WTC11 (cell line): ENCODE measurements at regions not wholly inside any gene's neighbourhood (a gene's known extent, or its start where the extent isn't known, plus 50 kb on each side); places are given as distances from the start of the nearest gene placed in this dataset.

Experiments used
- ATAC-seq: fragments of 200-7000 bp; cut with Tn5 transposase; 2 replicates; pipeline ENCODE4 v1.10.0; 2021; ENCODE audit warnings: mild to moderate bottlenecking, moderate library complexity
- CTCF ChIA-PET: fragments of 300-600 bp; sonication (Branson Sonifier 250); formaldehyde crosslinking; loops from one replicate; lab custom pipeline; 2021; ENCODE audit warnings: antibody characterized with exemption; lab: Charles Lee
- POLR2A ChIA-PET: fragments of 350-600 bp; sonication (Branson Sonifier 250); formaldehyde crosslinking; loops from one replicate; lab custom pipeline; 2021; ENCODE audit warnings: antibody characterized with exemption; lab: Charles Lee
- DNase-seq: peaks from one replicate; pipeline ENCODE4 v3.0.0; 2021; ENCODE audit warnings: low spot score
- H3K27ac Mint-ChIP-seq: 2 replicates; pipeline ENCODE4 v1.8.0; 2021; ENCODE audit warnings: mixed read lengths
- H3K27me3 Mint-ChIP-seq: 2 replicates; pipeline ENCODE4 v1.8.0; 2021; ENCODE audit warnings: low read depth, mild to moderate bottlenecking, moderate library complexity, mixed read lengths
- H3K36me3 Mint-ChIP-seq: 2 replicates; pipeline ENCODE4 v1.8.0; 2021; ENCODE audit warnings: mixed read lengths
- H3K4me1 Mint-ChIP-seq: 2 replicates; pipeline ENCODE4 v1.8.0; 2022; ENCODE audit warnings: mixed read lengths
- H3K4me3 Mint-ChIP-seq: 2 replicates; pipeline ENCODE4 v1.8.0; 2021; ENCODE audit warnings: mild to moderate bottlenecking, moderate library complexity, mixed read lengths
- H3K9me3 Mint-ChIP-seq: 2 replicates; pipeline ENCODE4 v1.8.0; 2021; ENCODE audit warnings: mixed read lengths
- CREB1 ChIP-seq: sonication (generic); formaldehyde crosslinking; IDR thresholded peaks from 2 replicates; pipeline ENCODE4 v1.8.0; 2023; ENCODE audit warnings: mild to moderate bottlenecking, missing genetic modification reagents
- FOXK1 ChIP-seq: sonication (generic); formaldehyde crosslinking; IDR thresholded peaks from 2 replicates; pipeline ENCODE4 v1.8.0; 2022; ENCODE audit warnings: mild to moderate bottlenecking, moderate library complexity, missing genetic modification reagents
- IRF1 ChIP-seq: sonication (generic); formaldehyde crosslinking; IDR thresholded peaks from 2 replicates; pipeline ENCODE4 v1.8.0; 2023; ENCODE audit warnings: missing genetic modification reagents
- MLX ChIP-seq: sonication (generic); formaldehyde crosslinking; IDR thresholded peaks from 2 replicates; pipeline ENCODE4 v1.8.1; 2023; ENCODE audit warnings: mild to moderate bottlenecking, missing genetic modification reagents, moderate library complexity
- MXD4 ChIP-seq: fragments of 250-450 bp; sonication (Bioruptor Pico); IDR thresholded peaks from 2 replicates; pipeline ENCODE4 v1.8.0; 2021; ENCODE audit warnings: mild to moderate bottlenecking, moderate library complexity, borderline replicate concordance
- MYBL2 ChIP-seq: sonication (generic); formaldehyde crosslinking; IDR thresholded peaks from 2 replicates; pipeline ENCODE4 v1.8.1; 2023; ENCODE audit warnings: mild to moderate bottlenecking, moderate library complexity, missing genetic modification reagents
- NFATC4 ChIP-seq: fragments of 250-450 bp; sonication (Bioruptor Pico); IDR thresholded peaks from 2 replicates; pipeline ENCODE4 v1.9.0; 2021; ENCODE audit warnings: mild to moderate bottlenecking
- NR1H2 ChIP-seq: sonication (generic); formaldehyde crosslinking; IDR thresholded peaks from 2 replicates; pipeline ENCODE4 v1.9.0; 2021; ENCODE audit warnings: mild to moderate bottlenecking, moderate library complexity, missing genetic modification reagents
- NR3C1 ChIP-seq: sonication (generic); formaldehyde crosslinking; conservative IDR thresholded peaks from 2 replicates; pipeline ENCODE4 v1.8.1; 2023; ENCODE audit warnings: low read depth, mild to moderate bottlenecking, missing genetic modification reagents
- PREB ChIP-seq: sonication (generic); formaldehyde crosslinking; IDR thresholded peaks from 2 replicates; pipeline ENCODE4 v1.8.1; 2022; ENCODE audit warnings: mild to moderate bottlenecking, missing genetic modification reagents, moderate library complexity, borderline replicate concordance
- PRRX2 ChIP-seq: fragments of 250-450 bp; sonication (Bioruptor Pico); IDR thresholded peaks from 2 replicates; pipeline ENCODE4 v1.8.0; 2021; ENCODE audit warnings: mild to moderate bottlenecking
- RORB ChIP-seq: fragments of 250-450 bp; sonication (Bioruptor Pico); IDR thresholded peaks from 2 replicates; pipeline ENCODE4 v1.9.0; 2021; ENCODE audit warnings: mild to moderate bottlenecking
- ZNF121 ChIP-seq: sonication (generic); formaldehyde crosslinking; IDR thresholded peaks from 2 replicates; pipeline ENCODE4 v1.8.0; 2023; ENCODE audit warnings: missing genetic modification reagents
- ZNF317 ChIP-seq: sonication (generic); formaldehyde crosslinking; IDR thresholded peaks from 2 replicates; pipeline ENCODE4 v1.8.1; 2023; ENCODE audit warnings: low read depth, mild to moderate bottlenecking, moderate library complexity, missing genetic modification reagents, borderline replicate concordance
- ZNF416 ChIP-seq: fragments of 250-450 bp; sonication (Bioruptor Pico); IDR thresholded peaks from 2 replicates; pipeline ENCODE4 v1.9.0; 2021; ENCODE audit warnings: mild to moderate bottlenecking, inconsistent platforms
- TF ChIP-seq, protein P1 (sequence below): sonication (generic); formaldehyde crosslinking; IDR thresholded peaks from 2 replicates; pipeline ENCODE4 v1.8.0; 2022; ENCODE audit warnings: mild to moderate bottlenecking, missing genetic modification reagents
- TF ChIP-seq, protein P2 (sequence below): sonication (generic); formaldehyde crosslinking; IDR thresholded peaks from 2 replicates; pipeline ENCODE4 v1.8.1; 2022; ENCODE audit warnings: mild to moderate bottlenecking, moderate library complexity, missing genetic modification reagents
- TF ChIP-seq, protein P3 (sequence below): sonication (generic); formaldehyde crosslinking; IDR thresholded peaks from 2 replicates; pipeline ENCODE4 v1.8.0; 2023; ENCODE audit warnings: mild to moderate bottlenecking, missing genetic modification reagents
- TF ChIP-seq, protein P4 (sequence below): fragments of 250-450 bp; sonication (Bioruptor Pico); IDR thresholded peaks from 2 replicates; pipeline ENCODE4 v1.9.0; 2021; ENCODE audit warnings: mild to moderate bottlenecking
- TF ChIP-seq, protein P5 (sequence below): sonication (generic); formaldehyde crosslinking; IDR thresholded peaks from 2 replicates; pipeline ENCODE4 v1.8.1; 2023; ENCODE audit warnings: mild to moderate bottlenecking, missing genetic modification reagents, borderline replicate concordance

DNA sequence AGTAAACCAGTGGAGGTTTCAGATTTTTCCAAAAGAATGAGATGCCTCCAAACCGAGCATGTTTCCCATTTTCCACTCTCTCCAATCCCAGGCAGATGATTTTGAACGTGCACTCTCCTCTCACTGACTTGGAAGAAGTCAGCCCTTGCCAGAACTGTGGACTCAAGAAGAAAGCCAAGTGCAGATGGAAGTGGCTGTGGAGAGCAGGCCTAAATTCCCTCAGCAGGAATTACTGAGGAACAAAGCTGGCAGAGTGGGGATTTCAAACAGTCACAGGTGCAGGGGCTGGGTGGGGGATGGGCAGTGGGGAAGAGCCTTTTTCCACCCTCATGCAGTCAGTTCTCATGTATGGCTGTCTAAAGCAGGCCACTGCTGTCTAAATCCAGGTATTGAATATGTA is 55.3 kb downstream of the PABIR2 start:
- Mint-ChIP-seq H3K27ac (no peak overlapping the region), H3K9me3 (0 out of 2 replicates have a peak, but pooled peaks cover 3% of the 10 kb centered on the region), H3K4me3 (no peak overlapping the region), H3K4me1 (peaks cover 27% of the 10 kb centered on the region), H3K36me3 (no peaks in the 10 kb centered on the region), H3K27me3 (peaks cover 7% of the 10 kb centered on the region)
- CTCF ChIA-PET, result no interaction called here
- DNase-seq (no peak), ATAC-seq (no peak)
- POLR2A ChIA-PET, result no interaction called here
- TF ChIP-seq, protein P1, sequence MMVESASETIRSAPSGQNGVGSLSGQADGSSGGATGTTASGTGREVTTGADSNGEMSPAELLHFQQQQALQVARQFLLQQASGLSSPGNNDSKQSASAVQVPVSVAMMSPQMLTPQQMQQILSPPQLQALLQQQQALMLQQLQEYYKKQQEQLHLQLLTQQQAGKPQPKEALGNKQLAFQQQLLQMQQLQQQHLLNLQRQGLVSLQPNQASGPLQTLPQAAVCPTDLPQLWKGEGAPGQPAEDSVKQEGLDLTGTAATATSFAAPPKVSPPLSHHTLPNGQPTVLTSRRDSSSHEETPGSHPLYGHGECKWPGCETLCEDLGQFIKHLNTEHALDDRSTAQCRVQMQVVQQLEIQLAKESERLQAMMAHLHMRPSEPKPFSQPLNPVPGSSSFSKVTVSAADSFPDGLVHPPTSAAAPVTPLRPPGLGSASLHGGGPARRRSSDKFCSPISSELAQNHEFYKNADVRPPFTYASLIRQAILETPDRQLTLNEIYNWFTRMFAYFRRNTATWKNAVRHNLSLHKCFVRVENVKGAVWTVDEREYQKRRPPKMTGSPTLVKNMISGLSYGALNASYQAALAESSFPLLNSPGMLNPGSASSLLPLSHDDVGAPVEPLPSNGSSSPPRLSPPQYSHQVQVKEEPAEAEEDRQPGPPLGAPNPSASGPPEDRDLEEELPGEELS (CRISPR knock-in tag), result no peak
- no peak for TF ChIP-seq MLX (CRISPR knock-in tag)
- TF ChIP-seq, protein P2, sequence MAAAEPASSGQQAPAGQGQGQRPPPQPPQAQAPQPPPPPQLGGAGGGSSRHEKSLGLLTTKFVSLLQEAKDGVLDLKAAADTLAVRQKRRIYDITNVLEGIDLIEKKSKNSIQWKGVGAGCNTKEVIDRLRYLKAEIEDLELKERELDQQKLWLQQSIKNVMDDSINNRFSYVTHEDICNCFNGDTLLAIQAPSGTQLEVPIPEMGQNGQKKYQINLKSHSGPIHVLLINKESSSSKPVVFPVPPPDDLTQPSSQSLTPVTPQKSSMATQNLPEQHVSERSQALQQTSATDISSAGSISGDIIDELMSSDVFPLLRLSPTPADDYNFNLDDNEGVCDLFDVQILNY (CRISPR knock-in tag), result no peak
- TF ChIP-seq PREB, result no peak
- TF ChIP-seq MYBL2 (CRISPR knock-in tag), result no peak
- TF ChIP-seq PRRX2 (CRISPR knock-in tag), result no peak
- no peak for TF ChIP-seq NFATC4 (CRISPR knock-in tag)
- no peak for TF ChIP-seq MXD4 (CRISPR knock-in tag)
- TF ChIP-seq ZNF317, result no peak
- TF ChIP-seq RORB, result no peak
- TF ChIP-seq, protein P3, sequence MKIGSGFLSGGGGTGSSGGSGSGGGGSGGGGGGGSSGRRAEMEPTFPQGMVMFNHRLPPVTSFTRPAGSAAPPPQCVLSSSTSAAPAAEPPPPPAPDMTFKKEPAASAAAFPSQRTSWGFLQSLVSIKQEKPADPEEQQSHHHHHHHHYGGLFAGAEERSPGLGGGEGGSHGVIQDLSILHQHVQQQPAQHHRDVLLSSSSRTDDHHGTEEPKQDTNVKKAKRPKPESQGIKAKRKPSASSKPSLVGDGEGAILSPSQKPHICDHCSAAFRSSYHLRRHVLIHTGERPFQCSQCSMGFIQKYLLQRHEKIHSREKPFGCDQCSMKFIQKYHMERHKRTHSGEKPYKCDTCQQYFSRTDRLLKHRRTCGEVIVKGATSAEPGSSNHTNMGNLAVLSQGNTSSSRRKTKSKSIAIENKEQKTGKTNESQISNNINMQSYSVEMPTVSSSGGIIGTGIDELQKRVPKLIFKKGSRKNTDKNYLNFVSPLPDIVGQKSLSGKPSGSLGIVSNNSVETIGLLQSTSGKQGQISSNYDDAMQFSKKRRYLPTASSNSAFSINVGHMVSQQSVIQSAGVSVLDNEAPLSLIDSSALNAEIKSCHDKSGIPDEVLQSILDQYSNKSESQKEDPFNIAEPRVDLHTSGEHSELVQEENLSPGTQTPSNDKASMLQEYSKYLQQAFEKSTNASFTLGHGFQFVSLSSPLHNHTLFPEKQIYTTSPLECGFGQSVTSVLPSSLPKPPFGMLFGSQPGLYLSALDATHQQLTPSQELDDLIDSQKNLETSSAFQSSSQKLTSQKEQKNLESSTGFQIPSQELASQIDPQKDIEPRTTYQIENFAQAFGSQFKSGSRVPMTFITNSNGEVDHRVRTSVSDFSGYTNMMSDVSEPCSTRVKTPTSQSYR, result no peak
- TF ChIP-seq NR3C1 (CRISPR knock-in tag), result no peak

- DNase-seq, result no peak
- POLR2A ChIA-PET, result no interaction called here
- 0 out of 2 replicates have a peak, but pooled peaks cover 3% of the 10 kb centered on the region for H3K9me3 Mint-ChIP-seq
- no peak overlapping the region for H3K4me3 Mint-ChIP-seq
- no peak for ATAC-seq
- no peaks in the 10 kb centered on the region for H3K36me3 Mint-ChIP-seq
- CTCF ChIA-PET, result interaction anchor here (0.8 to 1.0 kb wide), 2 partner anchors 25 to 218 kb away, joined by 3 read pairs; no protein-coding TSS in a partner anchor
- no peak overlapping the region for H3K27ac Mint-ChIP-seq
- H3K4me1 Mint-ChIP-seq, result peaks cover 37% of the 10 kb centered on the region
- no peaks in the 10 kb centered on the region for H3K27me3 Mint-ChIP-seq
- TF ChIP-seq, protein P4, sequence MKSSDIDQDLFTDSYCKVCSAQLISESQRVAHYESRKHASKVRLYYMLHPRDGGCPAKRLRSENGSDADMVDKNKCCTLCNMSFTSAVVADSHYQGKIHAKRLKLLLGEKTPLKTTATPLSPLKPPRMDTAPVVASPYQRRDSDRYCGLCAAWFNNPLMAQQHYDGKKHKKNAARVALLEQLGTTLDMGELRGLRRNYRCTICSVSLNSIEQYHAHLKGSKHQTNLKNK, result no peak
- TF ChIP-seq CREB1 (no peak), ZNF121 (CRISPR knock-in tag) (no peak), FOXK1 (CRISPR knock-in tag) (no peak), IRF1 (no peak), ZNF416 (no peak), NR1H2 (CRISPR knock-in tag) (no peak)
- TF ChIP-seq, protein P5, sequence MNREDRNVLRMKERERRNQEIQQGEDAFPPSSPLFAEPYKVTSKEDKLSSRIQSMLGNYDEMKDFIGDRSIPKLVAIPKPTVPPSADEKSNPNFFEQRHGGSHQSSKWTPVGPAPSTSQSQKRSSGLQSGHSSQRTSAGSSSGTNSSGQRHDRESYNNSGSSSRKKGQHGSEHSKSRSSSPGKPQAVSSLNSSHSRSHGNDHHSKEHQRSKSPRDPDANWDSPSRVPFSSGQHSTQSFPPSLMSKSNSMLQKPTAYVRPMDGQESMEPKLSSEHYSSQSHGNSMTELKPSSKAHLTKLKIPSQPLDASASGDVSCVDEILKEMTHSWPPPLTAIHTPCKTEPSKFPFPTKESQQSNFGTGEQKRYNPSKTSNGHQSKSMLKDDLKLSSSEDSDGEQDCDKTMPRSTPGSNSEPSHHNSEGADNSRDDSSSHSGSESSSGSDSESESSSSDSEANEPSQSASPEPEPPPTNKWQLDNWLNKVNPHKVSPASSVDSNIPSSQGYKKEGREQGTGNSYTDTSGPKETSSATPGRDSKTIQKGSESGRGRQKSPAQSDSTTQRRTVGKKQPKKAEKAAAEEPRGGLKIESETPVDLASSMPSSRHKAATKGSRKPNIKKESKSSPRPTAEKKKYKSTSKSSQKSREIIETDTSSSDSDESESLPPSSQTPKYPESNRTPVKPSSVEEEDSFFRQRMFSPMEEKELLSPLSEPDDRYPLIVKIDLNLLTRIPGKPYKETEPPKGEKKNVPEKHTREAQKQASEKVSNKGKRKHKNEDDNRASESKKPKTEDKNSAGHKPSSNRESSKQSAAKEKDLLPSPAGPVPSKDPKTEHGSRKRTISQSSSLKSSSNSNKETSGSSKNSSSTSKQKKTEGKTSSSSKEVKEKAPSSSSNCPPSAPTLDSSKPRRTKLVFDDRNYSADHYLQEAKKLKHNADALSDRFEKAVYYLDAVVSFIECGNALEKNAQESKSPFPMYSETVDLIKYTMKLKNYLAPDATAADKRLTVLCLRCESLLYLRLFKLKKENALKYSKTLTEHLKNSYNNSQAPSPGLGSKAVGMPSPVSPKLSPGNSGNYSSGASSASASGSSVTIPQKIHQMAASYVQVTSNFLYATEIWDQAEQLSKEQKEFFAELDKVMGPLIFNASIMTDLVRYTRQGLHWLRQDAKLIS (CRISPR knock-in tag), result no peak
- TF ChIP-seq, protein P1 (CRISPR knock-in tag), result no peak
Observed at GRCh38 chrX:134738986-134739740, 57.8 kb downstream of the PABIR2 start.
